ENCODE measurements at regions not wholly inside any gene's neighbourhood (a gene's known extent, or its start where the extent isn't known, plus 50 kb on each side); places are given as distances from the start of the nearest gene placed in this dataset.
"Not testable (repeated sequence)": the region's sequence is repeated elsewhere in the genome, so short reads cannot be mapped to it uniquely, and the experiment has no call there.

DNA sequence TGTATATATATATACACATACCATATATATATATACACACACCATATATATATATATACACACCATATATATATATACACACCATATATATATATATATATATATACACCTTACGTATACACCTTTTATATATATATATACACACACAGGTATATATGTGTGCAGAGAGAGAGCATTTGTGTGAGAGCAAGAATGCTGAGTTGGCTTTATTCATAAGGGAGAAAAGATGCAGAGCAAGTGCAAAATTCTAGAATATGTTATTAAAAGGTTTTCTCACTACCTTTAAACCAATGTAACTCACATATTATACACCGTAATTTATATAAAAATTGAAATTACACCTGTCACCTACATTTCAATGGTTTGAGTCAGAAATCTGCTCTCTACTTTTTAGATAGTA, 107.2 kb upstream of the ALCAM start:
- no peak for FAIRE-seq
- DNase-seq (ENCODE audit: insufficient read length, low spot score) = no peak

DNA sequence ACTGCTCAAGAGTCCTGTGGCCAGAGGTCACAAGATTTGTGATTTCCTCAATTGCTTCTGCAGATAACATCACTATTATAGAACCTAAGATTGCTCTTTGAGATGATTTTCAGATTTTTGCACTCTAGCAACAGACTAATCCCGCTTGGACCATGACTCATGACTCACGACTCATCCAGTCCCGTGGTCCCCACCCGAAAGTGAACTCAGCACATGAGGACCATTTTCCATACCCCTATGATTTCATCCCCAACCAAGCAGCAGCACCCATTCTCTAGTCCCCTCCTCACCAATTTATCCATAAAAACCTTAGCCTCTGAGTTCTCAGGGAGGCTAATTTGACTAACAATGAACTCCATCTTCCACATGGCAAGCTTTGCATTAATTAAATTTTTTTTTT, 106.3 kb upstream of the ALCAM start:
- FAIRE-seq (no peak), DNase-seq (ENCODE audit: insufficient read length, low spot score) (no peak)

DNA sequence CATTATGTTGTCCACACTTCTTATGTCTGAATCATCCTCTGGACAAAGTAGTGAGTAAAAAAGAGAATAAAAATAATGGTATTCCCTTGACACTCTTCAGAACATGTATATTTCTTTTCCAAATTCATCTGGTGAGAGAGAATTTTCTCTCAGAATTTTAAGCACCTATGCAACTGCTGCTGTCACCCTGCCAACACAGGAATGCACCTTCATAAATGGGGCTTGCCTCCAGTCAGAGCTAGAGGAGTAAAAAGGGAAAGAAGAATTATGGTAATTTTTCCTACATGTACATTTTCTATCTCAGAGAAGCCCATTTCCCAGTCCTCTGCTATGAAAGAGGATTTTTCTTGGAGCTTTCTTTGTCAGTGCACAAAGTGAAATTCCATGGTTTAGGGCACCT, 92.2 kb upstream of the ALCAM start:
- no peak for FAIRE-seq
- no peak for DNase-seq (ENCODE audit: insufficient read length, low spot score)

DNA sequence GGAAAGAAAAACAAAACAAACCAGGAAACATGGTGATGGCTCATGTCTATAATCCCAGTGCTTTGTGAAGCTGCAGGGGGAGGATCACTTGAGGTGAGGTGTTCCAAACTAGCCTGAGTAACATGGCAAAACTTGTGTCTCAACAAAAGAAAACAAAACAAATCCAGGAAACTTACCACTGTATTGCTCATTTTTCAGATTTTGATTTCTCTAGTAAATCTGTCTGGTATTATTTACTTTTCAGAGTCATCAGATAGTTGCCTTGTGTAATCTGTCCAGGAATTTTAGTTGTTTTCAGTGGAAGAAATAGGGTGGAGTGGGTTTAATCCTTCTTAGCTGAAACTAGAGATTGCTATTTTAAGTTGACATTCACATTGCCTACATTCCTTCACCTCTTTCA, 91.8 kb upstream of the ALCAM start:
- FAIRE-seq (no peak), DNase-seq (ENCODE audit: insufficient read length, low spot score) (no peak)

DNA sequence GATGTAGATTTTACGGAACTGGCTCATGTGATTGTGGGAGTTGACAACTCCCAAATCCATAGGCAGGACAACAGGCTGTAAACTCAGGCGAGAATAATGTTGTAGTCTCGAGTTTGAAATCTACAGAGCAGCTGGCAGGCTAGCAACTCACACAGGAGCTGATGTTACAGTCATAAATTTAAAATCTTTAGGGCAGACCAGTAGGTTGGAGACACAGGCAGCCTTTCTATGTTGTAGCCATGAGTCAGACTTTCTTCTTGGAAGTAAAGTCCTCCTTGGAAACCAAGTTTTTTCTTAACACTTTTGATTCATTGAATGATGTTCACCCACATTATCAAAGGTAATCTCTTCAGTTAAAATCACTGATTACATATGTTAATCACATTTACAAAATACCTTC, 89.1 kb upstream of the ALCAM start:
- no peak for FAIRE-seq

DNA sequence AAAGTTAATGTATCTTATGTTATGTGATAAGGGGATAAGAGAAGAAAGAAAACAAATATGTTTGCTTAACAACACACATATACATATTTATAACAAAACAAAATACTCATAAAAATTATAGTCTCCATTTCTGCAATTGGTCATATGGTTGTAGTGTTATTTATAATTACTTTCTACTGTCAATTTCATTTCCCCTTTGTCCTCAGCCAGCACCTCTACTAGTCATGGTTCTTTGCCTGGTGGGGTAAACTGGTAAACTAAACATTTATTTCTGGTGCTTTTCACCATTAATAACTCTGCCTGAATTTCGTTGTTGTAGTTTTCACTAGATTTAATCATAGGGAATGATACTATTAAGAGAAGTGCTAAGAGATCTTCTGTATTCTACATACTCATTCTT, 88.0 kb upstream of the ALCAM start:
- FAIRE-seq = no peak
- DNase-seq (ENCODE audit: insufficient read length, low spot score) = no peak

More for the DNA sequence above, 89.1 kb upstream of the ALCAM start:
- no peak for DNase-seq (ENCODE audit: insufficient read length, low spot score)

DNA sequence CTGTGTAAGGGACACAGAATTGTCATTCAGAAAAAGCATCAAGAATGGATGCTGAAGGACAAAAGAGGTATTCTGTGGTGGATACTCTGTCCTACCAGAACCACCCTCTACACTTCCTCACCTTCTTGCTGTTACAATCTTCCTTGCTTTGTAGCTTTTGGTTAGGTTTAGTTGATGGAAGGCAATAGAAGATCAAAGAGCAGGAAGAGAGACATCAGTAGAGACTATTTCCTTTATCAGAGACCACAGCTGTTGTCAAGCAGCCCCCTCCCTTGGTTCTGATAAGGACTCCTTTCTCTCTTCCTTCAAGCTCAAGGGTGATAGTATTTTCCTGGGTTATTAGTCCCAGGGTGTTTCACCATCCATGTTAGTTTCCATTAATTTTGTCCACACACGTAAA, 84.7 kb upstream of the ALCAM start:
- no peak for FAIRE-seq

DNA sequence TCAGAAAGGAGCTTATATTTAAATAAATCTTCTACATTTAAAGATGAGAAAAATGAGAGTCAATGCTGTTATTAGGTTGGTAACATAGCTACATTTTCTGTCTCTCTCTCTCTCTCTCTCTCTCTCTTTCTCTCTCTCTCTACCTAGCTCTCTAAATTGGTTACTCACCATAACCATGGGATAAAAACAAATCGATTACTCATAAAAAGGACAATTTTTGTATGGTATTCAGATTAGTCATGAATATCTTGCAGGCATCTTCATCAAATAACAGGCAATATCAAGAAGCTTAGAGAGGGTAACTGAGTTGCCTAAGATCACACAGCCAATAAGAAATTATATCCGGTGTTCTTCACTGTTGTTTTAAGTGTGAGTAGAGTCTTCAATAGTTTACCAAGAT, 81.8 kb upstream of the ALCAM start:
- no peak for FAIRE-seq
- DNase-seq (ENCODE audit: insufficient read length, low spot score) = no peak

More for the DNA sequence above, 84.7 kb upstream of the ALCAM start:
- DNase-seq (ENCODE audit: insufficient read length, low spot score) = no peak

DNA sequence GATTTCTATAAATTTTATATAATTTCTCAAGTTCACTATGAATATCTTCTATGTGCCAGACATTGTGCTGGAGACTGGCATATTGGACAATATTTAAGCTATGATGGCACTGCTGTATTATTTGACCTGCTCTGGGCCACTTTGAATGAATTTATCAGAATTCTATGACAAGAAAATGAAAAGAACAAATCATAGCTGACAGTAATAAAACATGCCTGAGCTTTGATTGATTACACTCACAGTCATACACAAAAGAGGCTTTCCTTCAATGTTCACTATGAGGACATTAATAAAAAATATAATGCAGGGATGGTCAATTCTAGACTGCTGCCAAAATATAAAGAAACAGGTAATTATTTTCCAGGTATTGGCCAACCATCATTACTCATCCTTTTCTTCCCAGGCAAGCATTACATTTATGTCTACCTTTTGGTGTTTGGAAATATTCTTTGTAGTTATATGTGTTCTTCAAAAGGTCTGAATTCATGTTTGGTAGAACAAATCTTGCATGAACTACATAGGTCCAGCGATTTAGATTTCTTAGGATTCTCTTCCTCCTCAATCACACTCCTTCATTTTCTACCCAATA, 81.0 kb upstream of the ALCAM start:
- DNase-seq (ENCODE audit: insufficient read length, low spot score) (no peak), FAIRE-seq (no peak)

DNA sequence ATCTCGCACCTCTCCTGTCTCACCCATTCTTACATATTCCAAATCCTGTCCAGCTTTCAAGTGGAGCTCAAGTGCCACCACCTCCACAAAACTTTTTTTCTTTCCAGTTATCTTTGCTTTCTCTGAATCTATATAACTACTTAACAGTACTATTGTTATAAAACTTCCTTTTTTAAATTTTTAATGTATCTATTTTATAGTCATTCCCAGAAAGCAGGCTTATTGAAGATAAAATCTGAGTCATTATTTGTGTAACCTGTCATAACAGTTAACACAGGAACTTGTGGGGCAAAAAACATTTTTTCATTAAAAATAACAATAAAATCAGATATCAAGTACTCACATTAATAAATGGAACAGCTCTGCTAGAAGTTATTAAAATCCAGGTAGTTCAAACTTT, 73.3 kb upstream of the ALCAM start:
- FAIRE-seq = no peak
- DNase-seq (ENCODE audit: insufficient read length, low spot score) = no peak

DNA sequence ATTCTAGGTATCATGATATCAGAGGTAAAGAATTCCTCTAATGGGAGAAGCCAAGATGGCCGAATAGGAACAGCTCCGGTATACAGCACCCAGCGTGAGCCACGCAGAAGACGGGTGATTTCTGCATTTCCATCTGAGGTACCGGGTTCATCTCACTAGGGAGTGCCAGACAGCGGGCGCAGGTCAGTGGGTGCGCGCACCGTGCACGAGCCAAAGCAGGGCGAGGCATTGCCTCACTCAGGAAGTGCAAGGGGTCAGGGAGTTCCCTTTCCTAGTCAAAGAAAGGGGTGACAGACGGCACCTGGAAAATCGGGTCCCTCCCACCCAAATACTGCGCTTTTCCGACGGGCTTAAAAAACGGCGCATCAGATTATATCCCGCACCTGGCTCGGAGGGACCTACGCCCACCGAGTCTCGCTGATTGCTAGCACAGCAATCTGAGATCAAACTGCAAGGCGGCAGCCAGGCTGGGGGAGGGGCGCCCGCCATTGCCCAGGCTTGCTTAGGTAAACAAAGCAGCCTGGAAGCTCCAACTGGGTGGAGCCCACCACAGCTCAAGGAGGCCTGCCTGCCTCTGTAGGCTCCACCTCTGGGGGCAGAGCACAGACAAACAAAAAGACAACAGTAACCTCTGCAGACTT, 70.4 kb upstream of the ALCAM start:
- not testable (repeated sequence) for FAIRE-seq; DNase-seq (ENCODE audit: insufficient read length, low spot score)

DNA sequence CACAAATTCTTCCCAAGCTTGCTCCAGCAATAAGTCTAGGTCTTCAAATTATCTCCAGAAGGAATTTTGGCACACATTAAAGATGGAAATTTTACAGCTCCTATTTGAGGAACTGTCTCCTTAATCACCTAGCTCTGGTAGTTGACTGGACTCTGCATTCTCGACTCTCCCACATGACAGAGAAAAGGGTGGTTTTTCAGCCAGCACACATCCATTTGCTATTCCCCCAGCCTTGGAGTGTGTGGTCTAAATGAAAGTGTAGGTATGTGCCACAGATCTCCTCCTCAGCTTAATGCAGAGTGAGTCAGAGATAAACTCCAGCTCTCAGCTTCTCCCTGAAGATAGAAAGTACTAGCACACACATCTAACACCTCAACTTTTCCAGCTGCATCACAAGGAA, 62.2 kb upstream of the ALCAM start:
- DNase-seq (ENCODE audit: insufficient read length, low spot score) = no peak

DNA sequence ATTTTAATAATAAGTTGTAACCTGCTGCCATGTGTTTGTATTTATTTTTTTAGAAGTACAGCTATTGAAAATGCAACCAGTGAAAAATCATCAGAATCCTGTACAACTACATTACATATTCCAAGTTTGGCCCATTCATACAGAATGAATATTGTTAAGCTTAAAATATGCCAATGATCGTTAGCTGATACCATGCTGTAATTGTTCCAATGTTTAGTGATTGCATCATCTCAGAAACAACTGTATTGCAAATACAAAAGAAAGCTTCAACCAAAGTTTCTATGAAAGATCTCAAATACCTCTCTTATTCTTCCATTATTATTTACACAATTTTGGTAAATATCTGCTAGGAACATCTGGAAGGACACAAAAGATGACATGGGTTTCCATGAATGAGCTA, 51.6 kb upstream of the ALCAM start:
- DNase-seq (ENCODE audit: insufficient read length, low spot score) (no peak), FAIRE-seq (no peak)

More for the DNA sequence above, 62.2 kb upstream of the ALCAM start:
- FAIRE-seq = no peak

DNA sequence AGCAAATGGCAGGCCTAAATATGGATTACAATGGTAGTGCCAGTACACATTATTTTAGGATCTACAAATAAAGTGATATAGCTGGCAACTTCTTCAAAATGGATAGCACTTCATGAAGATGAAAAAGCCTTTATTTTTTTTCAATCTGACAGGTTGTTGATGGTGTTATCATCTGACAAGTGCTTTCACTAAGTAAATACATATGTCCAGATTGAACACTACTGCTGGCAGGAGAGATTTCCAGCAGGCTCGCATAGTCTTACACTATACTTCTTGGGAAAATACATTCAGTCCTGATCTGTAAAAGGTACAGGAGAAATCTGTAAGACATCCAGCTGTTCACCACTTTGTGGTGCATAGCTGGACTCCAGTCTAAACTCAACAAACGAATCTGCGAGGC, 50.9 kb upstream of the ALCAM start:
- no peak for DNase-seq (ENCODE audit: insufficient read length, low spot score)
- FAIRE-seq = no peak

DNA sequence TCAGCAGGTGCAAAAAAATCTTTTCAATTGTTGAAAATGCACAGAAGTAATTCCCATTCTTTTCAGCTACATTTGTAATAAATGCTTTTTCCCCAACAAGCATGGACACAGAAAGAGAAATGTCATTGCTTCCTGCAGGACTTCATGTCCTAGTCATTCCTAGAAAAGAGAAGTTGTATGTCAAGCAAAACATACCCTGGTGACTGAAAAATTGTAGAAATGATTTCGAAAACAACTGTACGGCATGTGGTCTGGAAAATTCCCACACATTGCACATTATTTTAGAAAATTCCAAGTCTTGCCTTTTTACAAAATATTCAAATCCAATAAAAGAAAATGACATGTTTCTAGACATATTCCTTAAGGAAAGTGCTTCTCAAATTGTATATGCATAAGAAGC, 50.4 kb upstream of the ALCAM start:
- no peak for FAIRE-seq
- DNase-seq (ENCODE audit: insufficient read length, low spot score) = no peak
